ENCODE measurements at regions not wholly inside any gene's neighbourhood (a gene's known extent, or its start where the extent isn't known, plus 50 kb on each side); places are given as distances from the start of the nearest gene placed in this dataset.

- no peak for DNase-seq (ENCODE audit: low spot score)
Measured at GRCh38 chr2:221833966-221834365, 261.9 kb upstream of the EPHA4 start.

GRCh38 chr2:221831051-221831450 is 258.9 kb upstream of the EPHA4 start:
- DNase-seq (ENCODE audit: low spot score): no peak

GRCh38 chr2:221822416-221822815 is 250.3 kb upstream of the EPHA4 start:
- DNase-seq (ENCODE audit: low spot score): no peak

- no peak for DNase-seq (ENCODE audit: low spot score)
Measured at GRCh38 chr2:221818616-221819320, 246.7 kb upstream of the EPHA4 start.

GRCh38 chr2:221817878-221818277 is 245.8 kb upstream of the EPHA4 start:
- DNase-seq (ENCODE audit: low spot score): no peak

- DNase-seq (ENCODE audit: low spot score): no peak
Measured at GRCh38 chr2:221817052-221817451, 244.9 kb upstream of the EPHA4 start.

- no peak for DNase-seq (ENCODE audit: low spot score)
Measured at GRCh38 chr2:221816566-221816965, 244.5 kb upstream of the EPHA4 start.

- DNase-seq (ENCODE audit: low spot score): no peak
Measured at GRCh38 chr2:221810650-221811049, 238.5 kb upstream of the EPHA4 start.

- no peak for DNase-seq (ENCODE audit: low spot score)
Measured at GRCh38 chr2:221810245-221810644, 238.1 kb upstream of the EPHA4 start.

GRCh38 chr2:221808488-221808887 is 236.4 kb upstream of the EPHA4 start:
- DNase-seq (ENCODE audit: low spot score): no peak

- DNase-seq (ENCODE audit: low spot score): no peak
Measured at GRCh38 chr2:221807706-221808105, 235.6 kb upstream of the EPHA4 start.

GRCh38 chr2:221802089-221802488 is 230.0 kb upstream of the EPHA4 start:
- no peak for DNase-seq (ENCODE audit: low spot score)

- DNase-seq (ENCODE audit: low spot score): no peak
Measured at GRCh38 chr2:221792971-221793521, 220.9 kb upstream of the EPHA4 start.

- DNase-seq (ENCODE audit: low spot score): no peak
Measured at GRCh38 chr2:221791844-221792243, 219.7 kb upstream of the EPHA4 start.

- no peak for DNase-seq (ENCODE audit: low spot score)
Measured at GRCh38 chr2:221787561-221787960, 215.5 kb upstream of the EPHA4 start.

GRCh38 chr2:221786297-221786926 is 214.3 kb upstream of the EPHA4 start:
- no peak for DNase-seq (ENCODE audit: low spot score)

GRCh38 chr2:221780281-221780688 is 208.2 kb upstream of the EPHA4 start:
- DNase-seq (ENCODE audit: low spot score): no peak

- peak; percentile 14 for DNase-seq (ENCODE audit: low spot score)
Measured at GRCh38 chr2:221779614-221780067, 207.5 kb upstream of the EPHA4 start.

GRCh38 chr2:221778025-221778424 is 205.9 kb upstream of the EPHA4 start:
- no peak for DNase-seq (ENCODE audit: low spot score)

- no peak for DNase-seq (ENCODE audit: low spot score)
Measured at GRCh38 chr2:221777119-221777518, 205.0 kb upstream of the EPHA4 start.

GRCh38 chr2:221775096-221775495 is 203.0 kb upstream of the EPHA4 start:
- no peak for DNase-seq (ENCODE audit: low spot score)

- no peak for DNase-seq (ENCODE audit: low spot score)
Measured at GRCh38 chr2:221774136-221774535, 202.0 kb upstream of the EPHA4 start.

GRCh38 chr2:221771297-221771696 is 199.2 kb upstream of the EPHA4 start:
- no peak for DNase-seq (ENCODE audit: low spot score)
